ENCODE measurements at regions not wholly inside any gene's neighbourhood (a gene's known extent, or its start where the extent isn't known, plus 50 kb on each side); places are given as distances from the start of the nearest gene placed in this dataset.

- TF ChIP-seq ZBTB33 (IDR thresholded peaks at IDR 0.05; ENCODE audit: extremely low read depth, insufficient replicate concordance, low read length), result no peak
- no peak for TF ChIP-seq YY1 (IDR thresholded peaks at IDR 0.05; ENCODE audit: extremely low read depth, insufficient replicate concordance, low read depth, low read length)
These were observed 177.0 kb upstream of the ERCC4 start (continued) for GRCh38 chr16:13742928-13743327.

- TF ChIP-seq CTCF (IDR thresholded peaks at IDR 0.05 in 2 of 3, conservative IDR thresholded peaks at IDR 0.05 in 1 of 3; ENCODE audit: borderline replicate concordance in 1 of 3, insufficient read depth in 1 of 3, low read depth in 2 of 3, low read length in 2 of 3) (no peak), CEBPB (IDR thresholded peaks at IDR 0.05; ENCODE audit: low read depth) (no peak), SIN3A (IDR thresholded peaks at IDR 0.05; ENCODE audit: low read depth) (no peak), SRF (IDR thresholded peaks at IDR 0.05; ENCODE audit: low read depth) (no peak), ZBTB33 (IDR thresholded peaks at IDR 0.05; ENCODE audit: extremely low read depth, insufficient replicate concordance, low read length) (no peak), JUND (IDR thresholded peaks at IDR 0.05) (no peak), EGR1 (IDR thresholded peaks at IDR 0.05; ENCODE audit: low read depth) (no peak), ELF1 (IDR thresholded peaks at IDR 0.05; ENCODE audit: borderline replicate concordance, low read depth) (no peak), ATF3 (IDR thresholded peaks at IDR 0.05) (no peak)
- POLR2A ChIA-PET, result no interaction called here
- Histone ChIP-seq H3K79me2 (ENCODE audit: insufficient read depth, low read length) (no peaks in the 10 kb centered on the region), H3K36me3 (ENCODE audit: control insufficient read depth in 1 of 2, insufficient read depth in 2 of 2, low read length in 2 of 2) (no peaks in the 10 kb centered on the region), H2AFZ (ENCODE audit: low read depth, low read length, poor library complexity, severe bottlenecking) (no peak overlapping the region), H3K9me2 (ENCODE audit: insufficient read depth) (no peaks in the 10 kb centered on the region), H3K9ac (ENCODE audit: low read length) (no peak overlapping the region), H3K4me3 (replicated peaks in 1 of 2; ENCODE audit: low read depth in 1 of 2, low read length in 2 of 2) (no peak overlapping the region), H3K4me1 (ENCODE audit: control insufficient read depth in 1 of 2, insufficient read depth in 2 of 2, low read length in 2 of 2) (no peaks in the 10 kb centered on the region), H3K27me3 (ENCODE audit: insufficient read depth, low read length) (no peaks in the 10 kb centered on the region), H3K9me3 (ENCODE audit: control insufficient read depth in 1 of 2, insufficient read depth in 1 of 2, low read depth in 1 of 2, low read length in 2 of 2) (no peaks in the 10 kb centered on the region; a peak in 1 of 4 replicates), H4K20me1 (ENCODE audit: insufficient read depth) (no peaks in the 10 kb centered on the region), H3K4me2 (ENCODE audit: low read length) (no peak overlapping the region), H3K27ac (ENCODE audit: low read depth, low read length) (no peak overlapping the region)
- CTCF ChIA-PET, result no interaction called here
- no TSS peak for BruUV-seq (replicated peaks)
- no peak for DNase-seq (ENCODE audit: low read depth, low spot score)
- intact Hi-C loops (cut with micrococcal nuclease), result no loop called here
- no peak for ATAC-seq
- RAD21 ChIA-PET (ENCODE audit: low non-redundant PET in 1 of 2, low total read pairs in 2 of 2, uncharacterized antibody in 2 of 2, unreplicated experiment in 2 of 2), result no interaction called here
These were observed 176.4 kb upstream of the ERCC4 start for GRCh38 chr16:13743571-13743970.
